ENCODE measurements at regions not wholly inside any gene's neighbourhood (a gene's known extent, or its start where the extent isn't known, plus 50 kb on each side); places are given as distances from the start of the nearest gene placed in this dataset.

- H3K4me1 ChIP-seq (ENCODE audit: insufficient read depth, poor library complexity, severe bottlenecking) = no peaks in the 10 kb centered on the region
- TF ChIP-seq CTCF (IDR thresholded peaks at IDR 0.05; ENCODE audit: poor library complexity, severe bottlenecking) = no peak
- no peaks in the 10 kb centered on the region for H3K27me3 ChIP-seq (ENCODE audit: insufficient read depth, poor library complexity, severe bottlenecking)
- no peaks in the 10 kb centered on the region for H3K9me3 ChIP-seq (ENCODE audit: severe bottlenecking)
- H3K36me3 ChIP-seq (ENCODE audit: low read depth) = no peaks in the 10 kb centered on the region
- no peak for ATAC-seq (ENCODE audit: low read depth)
- DNase-seq (ENCODE audit: low spot score) = no peak
- no peak overlapping the region for H3K4me3 ChIP-seq (ENCODE audit: severe bottlenecking)
- H3K27ac ChIP-seq (ENCODE audit: poor library complexity, severe bottlenecking) = no peak overlapping the region
These were observed 77.2 kb upstream of the ZBED5 start for GRCh38 chr11:10935015-10935559.

GRCh38 chr11:10934293-10934860, 76.5 kb upstream of the ZBED5 start:
- peak overlapping the region; percentile 13 for H3K27ac ChIP-seq (ENCODE audit: poor library complexity, severe bottlenecking)
- no peak for DNase-seq (ENCODE audit: low spot score)
- no peak for TF ChIP-seq CTCF (IDR thresholded peaks at IDR 0.05; ENCODE audit: poor library complexity, severe bottlenecking)

DNA sequence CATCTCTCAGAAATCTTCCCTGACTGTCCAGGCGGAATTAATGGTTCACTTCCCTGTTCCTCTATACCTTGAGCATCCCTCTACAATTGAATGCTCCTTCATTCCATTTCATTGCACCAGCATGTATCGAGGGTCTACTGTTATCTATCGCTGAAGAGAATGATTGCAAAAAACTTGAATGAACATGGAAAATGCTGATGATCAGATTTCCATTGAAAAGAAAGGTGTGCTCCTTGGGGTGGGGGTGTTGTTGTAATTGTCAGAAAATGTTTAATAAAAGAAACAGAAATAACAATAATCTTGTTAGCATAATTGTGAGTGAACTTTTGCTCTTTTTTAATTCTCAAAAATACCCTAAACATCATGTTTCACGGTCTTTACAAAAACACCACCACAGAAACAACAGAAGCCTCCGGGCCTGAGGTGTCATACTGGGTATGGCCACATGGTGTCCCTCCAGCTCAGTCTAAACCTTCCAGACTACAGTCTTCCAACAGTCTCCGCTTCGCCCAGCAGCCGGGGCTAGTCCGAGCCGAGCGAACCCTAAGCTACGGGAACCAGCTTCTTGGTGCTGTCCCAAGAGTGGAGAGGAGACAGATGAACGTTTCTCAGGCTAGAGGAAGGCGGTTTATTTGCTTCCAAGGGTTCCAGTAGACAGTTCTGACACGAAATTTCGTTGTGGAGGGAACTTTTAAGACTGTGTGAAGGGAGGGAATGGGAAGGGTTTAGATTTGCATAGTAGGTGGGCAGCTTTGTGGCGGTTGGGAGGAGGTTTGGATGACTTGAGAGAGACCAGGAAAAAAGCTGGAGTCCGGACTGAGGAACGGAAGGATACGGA, 75.8 kb upstream of the ZBED5 start:
- ATAC-seq (ENCODE audit: low read depth) (peak; percentile 90), DNase-seq (ENCODE audit: low spot score) (peak; percentile 89)
- Histone ChIP-seq H3K27me3 (ENCODE audit: insufficient read depth, poor library complexity, severe bottlenecking) (no peaks in the 10 kb centered on the region), H3K9me3 (ENCODE audit: severe bottlenecking) (no peaks in the 10 kb centered on the region), H3K4me1 (ENCODE audit: insufficient read depth, poor library complexity, severe bottlenecking) (no peaks in the 10 kb centered on the region), H3K4me3 (ENCODE audit: severe bottlenecking) (peak overlapping the region; percentile 22), H3K27ac (ENCODE audit: poor library complexity, severe bottlenecking) (peak overlapping the region; percentile 13), H3K36me3 (ENCODE audit: low read depth) (no peaks in the 10 kb centered on the region)
- peak; percentile 94 for TF ChIP-seq CTCF (IDR thresholded peaks at IDR 0.05; ENCODE audit: poor library complexity, severe bottlenecking)

More at GRCh38 chr11:10934293-10934860, 76.5 kb upstream of the ZBED5 start:
- Histone ChIP-seq H3K27me3 (ENCODE audit: insufficient read depth, poor library complexity, severe bottlenecking) (no peaks in the 10 kb centered on the region), H3K4me3 (ENCODE audit: severe bottlenecking) (peak overlapping the region; percentile 22), H3K36me3 (ENCODE audit: low read depth) (no peaks in the 10 kb centered on the region), H3K9me3 (ENCODE audit: severe bottlenecking) (no peaks in the 10 kb centered on the region), H3K4me1 (ENCODE audit: insufficient read depth, poor library complexity, severe bottlenecking) (no peaks in the 10 kb centered on the region)
- ATAC-seq (ENCODE audit: low read depth) = no peak

- Histone ChIP-seq H3K4me3 (ENCODE audit: severe bottlenecking) (no peak overlapping the region), H3K27ac (ENCODE audit: poor library complexity, severe bottlenecking) (peak overlapping the region; percentile 13), H3K4me1 (ENCODE audit: insufficient read depth, poor library complexity, severe bottlenecking) (no peaks in the 10 kb centered on the region), H3K27me3 (ENCODE audit: insufficient read depth, poor library complexity, severe bottlenecking) (no peaks in the 10 kb centered on the region), H3K9me3 (ENCODE audit: severe bottlenecking) (no peaks in the 10 kb centered on the region), H3K36me3 (ENCODE audit: low read depth) (no peaks in the 10 kb centered on the region)
- ATAC-seq (ENCODE audit: low read depth) (no peak), DNase-seq (ENCODE audit: low spot score) (no peak)
- TF ChIP-seq CTCF (IDR thresholded peaks at IDR 0.05; ENCODE audit: poor library complexity, severe bottlenecking) = no peak
These were observed 75.1 kb upstream of the ZBED5 start for GRCh38 chr11:10932976-10933375.
